SJCRH30 (cell line): ENCODE measurements at regions not wholly inside any gene's neighbourhood (a gene's known extent, or its start where the extent isn't known, plus 50 kb on each side); places are given as distances from the start of the nearest gene placed in this dataset.
A peak's percentile ranks its signal among the peaks of the same experiment; 100 is the strongest.
"Not testable (repeated sequence)": the region's sequence is repeated elsewhere in the genome, so short reads cannot be mapped to it uniquely, and the experiment has no call there.

Source experiments
- DNase-seq, 2 experiments: peaks; one replicate each; pipeline ENCODE4 v3.0.0-alpha.2; 2015 to 2020
- H3K27ac ChIP-seq: fragments of 250-450 bp; sonication (Bioruptor Pico); 2 replicates; pipeline ENCODE4 v1.5.1; 2020; ENCODE audit warnings: mild to moderate bottlenecking, moderate library complexity
- H3K27me3 ChIP-seq: fragments of 250-450 bp; sonication (Bioruptor Pico); 2 replicates; pipeline ENCODE4 v1.5.1; 2020; ENCODE audit warnings: mild to moderate bottlenecking, moderate library complexity
- H3K36me3 ChIP-seq: fragments of 250-450 bp; sonication (Bioruptor Pico); 2 replicates; pipeline ENCODE4 v1.5.1; 2020; ENCODE audit warnings: mild to moderate bottlenecking, moderate library complexity
- H3K4me1 ChIP-seq: fragments of 250-450 bp; sonication (Bioruptor Pico); 2 replicates; pipeline ENCODE4 v1.5.1; 2020; ENCODE audit warnings: mild to moderate bottlenecking, moderate library complexity
- H3K4me3 ChIP-seq: fragments of 250-450 bp; sonication (Bioruptor Pico); 2 replicates; pipeline ENCODE4 v1.5.1; 2020; ENCODE audit warnings: mild to moderate bottlenecking, moderate library complexity
- H3K9me3 ChIP-seq: fragments of 250-450 bp; sonication (Bioruptor Pico); replicated peaks from 2 replicates; pipeline ENCODE4 v1.5.1; 2020; ENCODE audit warnings: mild to moderate bottlenecking, moderate library complexity

DNA sequence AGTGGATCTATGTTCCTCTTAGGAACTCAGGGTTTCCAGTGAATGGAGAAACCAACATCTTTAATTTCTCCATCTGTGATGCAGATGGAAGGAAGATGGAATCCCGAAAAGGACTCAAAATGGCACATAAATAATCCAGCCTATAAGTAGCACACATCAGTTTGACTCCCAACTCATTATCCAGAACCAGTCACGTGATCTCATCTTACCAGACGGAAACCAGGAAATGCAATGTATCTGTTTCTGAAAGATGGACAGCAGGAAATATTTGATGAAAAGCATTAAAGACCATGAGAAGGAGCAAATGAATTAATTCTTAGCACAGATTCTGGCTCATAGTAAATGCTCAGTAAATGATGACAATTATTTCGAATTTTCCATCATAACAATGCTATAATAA lies 443.1 kb upstream of the FMR1 start:
- Histone ChIP-seq H3K4me3 (no peak overlapping the region), H3K36me3 (no peaks in the 10 kb centered on the region), H3K9me3 (no peaks in the 10 kb centered on the region), H3K27me3 (no peaks in the 10 kb centered on the region), H3K4me1 (no peaks in the 10 kb centered on the region), H3K27ac (no peak overlapping the region)
- no peak for DNase-seq

DNA sequence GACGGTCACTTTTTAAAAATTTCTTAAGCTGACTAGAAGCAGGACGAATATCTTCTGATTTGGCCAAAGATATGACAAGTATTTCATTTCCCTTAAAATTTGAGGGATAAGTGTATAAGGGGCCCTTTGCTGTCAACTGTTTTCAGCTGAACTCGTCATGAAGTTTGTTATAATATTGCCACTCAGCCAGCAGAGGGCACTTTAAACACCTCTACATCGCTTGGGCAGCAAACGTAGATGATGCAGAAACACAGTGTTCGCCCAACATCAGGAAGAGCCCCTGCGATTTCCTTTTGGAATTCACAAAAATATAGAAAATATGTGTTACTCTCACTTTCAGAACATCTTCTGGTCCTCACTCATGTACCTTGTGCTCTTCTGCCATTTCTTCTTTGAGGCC lies 435.7 kb upstream of the FMR1 start:
- H3K27ac ChIP-seq = no peak overlapping the region
- no peaks in the 10 kb centered on the region for H3K9me3 ChIP-seq
- no peak overlapping the region for H3K4me3 ChIP-seq
- H3K27me3 ChIP-seq = no peaks in the 10 kb centered on the region
- H3K36me3 ChIP-seq = no peaks in the 10 kb centered on the region
- peak; percentile 4 to 36 for DNase-seq
- no peaks in the 10 kb centered on the region for H3K4me1 ChIP-seq

DNA sequence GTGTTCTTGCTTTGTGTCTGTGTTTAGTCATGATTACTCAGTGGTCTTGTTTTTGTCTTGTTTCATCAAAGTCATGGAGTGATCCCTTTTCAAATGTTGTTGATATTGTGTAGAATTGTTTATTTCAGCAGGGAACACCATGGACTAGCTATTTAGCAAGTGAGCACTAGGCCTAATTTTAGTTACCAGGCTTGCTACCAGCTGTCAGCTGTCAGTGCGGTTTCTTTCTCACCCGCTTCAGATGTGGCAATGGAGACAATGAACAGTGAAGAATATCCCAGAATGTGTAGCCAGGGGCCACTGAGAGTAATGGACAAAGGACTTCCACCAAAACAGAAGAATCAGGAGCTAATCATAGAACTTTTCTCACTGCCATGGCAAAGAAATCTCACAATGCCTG lies 432.8 kb upstream of the FMR1 start:
- Histone ChIP-seq H3K9me3 (no peaks in the 10 kb centered on the region), H3K27ac (no peak overlapping the region), H3K36me3 (no peaks in the 10 kb centered on the region), H3K4me1 (no peaks in the 10 kb centered on the region), H3K27me3 (no peaks in the 10 kb centered on the region), H3K4me3 (no peak overlapping the region)
- peak; percentile 1 to 13 for DNase-seq

DNA sequence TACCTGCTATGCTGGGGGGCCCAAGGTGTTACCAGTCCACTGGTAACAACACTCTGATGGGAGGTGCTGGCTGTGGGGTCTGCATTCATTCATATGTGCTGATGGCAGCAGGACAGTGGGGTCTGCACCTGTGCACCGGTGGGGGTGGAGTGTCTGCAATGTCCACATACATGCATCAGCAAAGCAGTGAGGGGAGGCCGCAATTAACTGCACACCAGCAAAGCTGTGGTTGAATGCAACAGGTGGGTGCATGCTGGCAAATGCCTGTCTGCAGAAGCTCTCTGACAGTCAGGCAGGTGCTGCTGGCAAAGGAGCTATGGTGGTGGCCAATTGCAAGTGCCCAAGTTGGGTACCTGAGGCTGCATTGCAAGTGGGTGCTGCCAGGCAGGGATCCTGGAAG lies 426.5 kb upstream of the FMR1 start:
- Histone ChIP-seq H3K27me3 (no peaks in the 10 kb centered on the region), H3K4me1 (no peaks in the 10 kb centered on the region), H3K27ac (no peak overlapping the region), H3K4me3 (no peak overlapping the region), H3K9me3 (no peaks in the 10 kb centered on the region), H3K36me3 (no peaks in the 10 kb centered on the region)
- DNase-seq = peak in 1 of 2 experiments; percentile 1

DNA sequence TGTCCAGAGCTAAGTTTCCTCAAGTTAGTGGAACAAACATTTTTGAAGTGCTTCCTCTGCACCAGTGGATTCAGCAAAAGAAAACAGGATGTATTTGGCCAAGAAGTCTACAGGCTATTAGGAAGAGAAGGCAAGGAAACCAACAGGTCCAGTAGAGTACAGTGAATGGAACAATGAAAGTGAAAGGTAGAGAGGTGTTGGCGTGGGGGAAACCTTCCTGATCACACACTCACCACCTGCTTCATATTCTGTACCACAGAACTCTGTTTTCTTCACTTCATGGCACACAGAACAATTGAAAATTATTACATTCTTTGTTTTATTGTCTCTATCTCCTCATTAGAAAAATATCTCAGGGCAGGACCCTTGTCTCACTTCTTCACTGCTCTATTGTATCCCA lies 417.4 kb upstream of the FMR1 start:
- H3K9me3 ChIP-seq = no peaks in the 10 kb centered on the region
- no peaks in the 10 kb centered on the region for H3K4me1 ChIP-seq
- no peaks in the 10 kb centered on the region for H3K36me3 ChIP-seq
- no peak for DNase-seq
- no peak overlapping the region for H3K27ac ChIP-seq
- H3K4me3 ChIP-seq = no peak overlapping the region
- no peaks in the 10 kb centered on the region for H3K27me3 ChIP-seq

DNA sequence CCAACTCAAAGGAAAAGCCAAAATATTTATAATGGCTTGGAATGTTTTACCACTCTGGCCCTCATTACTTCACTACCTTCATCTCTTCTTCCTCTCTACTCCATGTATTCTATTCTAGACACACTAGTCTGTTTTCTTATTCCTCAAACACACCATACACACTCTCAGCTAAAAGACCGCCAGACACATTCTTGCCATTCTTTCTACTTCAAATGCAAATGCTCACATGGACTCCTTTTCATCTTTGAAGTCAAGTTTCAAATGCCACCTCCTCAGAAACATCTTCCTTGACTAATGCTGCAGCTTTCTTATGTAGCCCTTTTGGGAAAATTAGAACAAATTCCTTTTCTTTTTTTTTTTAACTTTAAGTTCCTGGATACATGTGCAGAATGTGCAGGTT lies 412.9 kb upstream of the FMR1 start:
- Histone ChIP-seq H3K27ac (no peak overlapping the region), H3K4me1 (no peaks in the 10 kb centered on the region), H3K36me3 (no peaks in the 10 kb centered on the region), H3K9me3 (no peaks in the 10 kb centered on the region), H3K4me3 (no peak overlapping the region), H3K27me3 (no peaks in the 10 kb centered on the region)
- DNase-seq = no peak

DNA sequence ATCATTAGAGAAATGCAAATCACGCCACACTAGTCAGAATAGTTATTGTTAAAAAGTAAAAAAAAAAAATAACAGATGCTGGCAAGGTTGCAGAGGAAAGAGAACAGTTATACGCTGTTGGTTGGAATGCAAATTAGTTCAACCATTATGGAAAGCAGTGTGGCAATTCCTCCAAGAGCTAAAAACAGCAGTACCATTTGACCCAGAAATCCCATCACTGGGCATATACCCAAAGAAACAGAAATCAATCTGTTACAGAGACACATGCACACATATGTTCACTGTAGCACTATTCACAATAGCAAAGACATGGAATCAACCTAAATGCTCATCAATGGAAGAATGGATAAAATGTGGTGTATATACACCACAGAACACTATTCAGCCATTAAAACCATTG lies 388.7 kb upstream of the FMR1 start:
- H3K4me3 ChIP-seq = no peak overlapping the region
- no peaks in the 10 kb centered on the region for H3K27me3 ChIP-seq
- H3K36me3 ChIP-seq = no peaks in the 10 kb centered on the region
- H3K4me1 ChIP-seq = no peaks in the 10 kb centered on the region
- H3K27ac ChIP-seq = no peak overlapping the region
- no peaks in the 10 kb centered on the region for H3K9me3 ChIP-seq
- DNase-seq = no peak

DNA sequence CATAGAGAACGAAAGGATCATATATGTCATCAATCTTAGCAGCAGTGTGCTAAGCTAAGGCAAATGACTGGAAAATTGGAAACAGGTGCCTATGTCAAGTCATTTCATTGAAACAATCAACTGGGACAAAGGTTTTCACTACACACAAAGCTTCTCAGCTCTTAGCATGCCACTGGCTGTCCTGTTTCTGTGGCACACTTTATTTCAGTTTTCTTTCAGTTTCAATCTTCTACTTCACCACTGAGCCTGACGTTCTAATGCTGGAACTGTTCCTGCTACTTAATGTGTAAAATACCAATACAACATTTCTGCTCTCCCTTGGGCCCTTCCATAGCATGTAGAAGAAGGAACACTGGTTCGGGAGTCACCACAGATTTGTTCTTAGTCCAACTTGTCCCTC lies 378.3 kb upstream of the FMR1 start:
- Histone ChIP-seq H3K4me3 (no peak overlapping the region), H3K4me1 (no peaks in the 10 kb centered on the region), H3K36me3 (no peaks in the 10 kb centered on the region), H3K27me3 (no peaks in the 10 kb centered on the region), H3K9me3 (no peaks in the 10 kb centered on the region), H3K27ac (no peak overlapping the region)
- no peak for DNase-seq

DNA sequence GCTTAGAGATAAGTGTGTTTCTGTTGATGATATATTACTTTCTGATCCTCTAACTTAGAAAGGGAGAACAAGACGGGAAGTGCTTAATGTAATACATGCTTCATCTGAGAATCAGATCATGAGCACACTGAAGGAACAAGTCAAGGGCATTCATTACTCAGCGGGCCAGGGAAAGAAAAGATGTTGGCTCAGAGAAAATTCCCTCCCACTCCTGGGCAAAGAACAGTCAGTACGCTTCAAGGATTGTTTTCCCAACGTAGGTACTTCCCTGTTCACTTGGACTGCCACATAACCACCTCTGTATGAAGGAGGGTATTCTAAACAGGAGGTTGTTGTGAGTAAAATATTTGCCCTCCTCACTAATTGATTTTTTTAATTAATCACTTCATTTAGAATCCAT lies 374.5 kb upstream of the FMR1 start:
- Histone ChIP-seq H3K36me3 (no peaks in the 10 kb centered on the region), H3K9me3 (no peaks in the 10 kb centered on the region), H3K4me3 (no peak overlapping the region), H3K4me1 (no peaks in the 10 kb centered on the region), H3K27ac (no peak overlapping the region), H3K27me3 (no peaks in the 10 kb centered on the region)
- DNase-seq = no peak

DNA sequence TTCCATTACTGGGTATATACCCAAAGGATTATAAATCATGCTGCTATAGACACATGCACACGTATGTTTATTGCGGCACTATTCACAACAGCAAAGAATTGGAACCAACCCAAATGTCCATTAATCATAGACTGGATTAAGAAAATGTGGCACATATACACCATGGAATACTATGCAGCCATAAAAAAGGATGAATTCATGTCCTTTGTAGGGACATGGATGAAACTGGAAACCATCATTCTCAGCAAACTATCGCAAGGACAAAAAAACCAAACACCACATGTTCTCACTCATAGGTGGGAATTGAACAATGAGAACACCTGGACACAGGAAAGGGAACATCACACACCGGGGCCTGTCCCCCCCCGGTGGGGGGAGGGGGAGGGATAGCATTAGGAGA lies 363.7 kb upstream of the FMR1 start:
- not testable (repeated sequence) for H3K4me3 ChIP-seq, H3K27me3 ChIP-seq, H3K4me1 ChIP-seq, H3K9me3 ChIP-seq, H3K36me3 ChIP-seq, H3K27ac ChIP-seq, DNase-seq

DNA sequence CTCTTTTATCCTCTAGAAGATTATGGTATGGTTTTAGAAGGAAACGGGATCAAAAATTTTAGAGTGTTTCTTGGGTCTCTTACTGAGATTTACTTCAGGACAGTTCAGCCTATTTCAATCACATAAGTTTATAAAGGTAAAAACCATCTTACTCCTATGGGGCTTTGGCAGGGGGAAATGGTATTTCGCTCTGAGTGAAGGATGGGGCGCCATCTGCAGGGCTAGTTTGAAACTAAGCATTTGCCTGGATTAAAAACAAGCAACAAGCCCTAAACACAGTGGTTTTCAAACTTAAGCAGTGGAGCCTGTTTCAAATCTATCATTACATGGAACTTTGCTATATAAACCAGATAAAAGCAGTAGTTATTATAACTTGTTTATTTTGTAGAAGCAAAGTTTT lies 361.5 kb upstream of the FMR1 start:
- peak; percentile 3 to 43 for DNase-seq
- Histone ChIP-seq H3K4me3 (no peak overlapping the region), H3K9me3 (no peaks in the 10 kb centered on the region), H3K27ac (no peak overlapping the region), H3K4me1 (no peaks in the 10 kb centered on the region), H3K36me3 (no peaks in the 10 kb centered on the region), H3K27me3 (no peaks in the 10 kb centered on the region)

DNA sequence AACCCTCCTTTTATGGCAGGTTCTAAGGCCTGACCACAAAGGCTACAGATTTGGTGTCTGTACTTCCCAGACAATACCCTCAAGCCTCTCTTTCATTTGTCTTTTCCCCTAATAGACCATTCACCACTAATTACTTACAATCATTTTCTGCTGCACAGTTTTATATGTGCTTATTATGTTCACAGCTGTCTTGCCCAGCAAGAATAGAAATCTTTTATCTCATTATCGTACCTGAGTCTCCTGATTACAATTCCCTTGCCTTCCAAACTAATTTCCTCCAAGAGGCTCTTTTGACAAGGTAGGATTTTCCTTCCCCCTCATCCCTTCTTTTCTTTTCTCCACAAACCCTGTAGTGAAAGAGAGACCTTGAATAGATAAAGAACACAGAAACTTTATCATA lies 352.5 kb upstream of the FMR1 start:
- Histone ChIP-seq H3K9me3 (no peaks in the 10 kb centered on the region), H3K27ac (no peak overlapping the region), H3K4me1 (no peaks in the 10 kb centered on the region), H3K4me3 (no peak overlapping the region), H3K27me3 (no peaks in the 10 kb centered on the region), H3K36me3 (no peaks in the 10 kb centered on the region)
- DNase-seq = no peak

DNA sequence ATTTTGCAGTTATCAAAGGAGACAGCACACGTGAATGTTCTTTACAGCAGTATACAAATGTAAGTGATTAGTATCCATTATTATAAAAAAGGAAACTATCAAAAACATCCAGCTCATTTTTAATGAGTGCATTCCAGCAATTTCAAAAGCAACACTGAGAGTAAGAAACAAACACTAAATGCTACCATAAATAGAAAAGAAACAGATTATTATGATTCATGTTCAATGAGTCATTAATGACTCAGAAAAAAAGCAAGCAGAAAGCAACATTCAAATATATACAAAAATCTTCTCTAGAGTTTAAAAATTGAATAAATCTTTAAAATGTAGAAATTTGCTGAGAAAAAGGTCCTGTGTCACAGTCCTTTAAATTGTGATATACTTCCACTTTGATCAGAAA lies 346.5 kb upstream of the FMR1 start:
- H3K9me3 ChIP-seq = no peaks in the 10 kb centered on the region
- H3K4me1 ChIP-seq = no peaks in the 10 kb centered on the region
- no peaks in the 10 kb centered on the region for H3K36me3 ChIP-seq
- no peaks in the 10 kb centered on the region for H3K27me3 ChIP-seq
- no peak overlapping the region for H3K4me3 ChIP-seq
- no peak overlapping the region for H3K27ac ChIP-seq
- no peak for DNase-seq

DNA sequence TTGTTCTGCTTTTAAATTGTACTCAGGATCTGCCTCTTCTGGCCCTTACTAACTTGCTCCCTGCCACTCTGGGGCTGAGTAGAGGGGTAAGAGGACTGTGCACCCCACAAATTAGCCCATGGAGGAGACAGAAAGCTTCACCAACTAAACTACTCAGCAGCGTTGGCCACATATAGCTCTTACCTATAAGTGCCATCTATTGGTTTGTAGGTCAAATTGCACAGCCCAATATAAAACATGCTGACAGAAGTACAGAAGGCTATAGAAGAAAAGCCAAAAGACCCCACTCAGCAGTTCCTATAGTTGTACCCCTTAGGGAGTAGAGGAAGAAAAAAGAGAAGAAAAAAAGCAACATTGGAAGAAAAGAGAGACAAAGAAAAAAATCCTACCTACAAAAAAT lies 341.2 kb upstream of the FMR1 start:
- H3K4me1 ChIP-seq = no peaks in the 10 kb centered on the region
- H3K4me3 ChIP-seq = no peak overlapping the region
- no peaks in the 10 kb centered on the region for H3K36me3 ChIP-seq
- H3K9me3 ChIP-seq = no peaks in the 10 kb centered on the region
- no peak overlapping the region for H3K27ac ChIP-seq
- DNase-seq = no peak
- H3K27me3 ChIP-seq = no peaks in the 10 kb centered on the region

DNA sequence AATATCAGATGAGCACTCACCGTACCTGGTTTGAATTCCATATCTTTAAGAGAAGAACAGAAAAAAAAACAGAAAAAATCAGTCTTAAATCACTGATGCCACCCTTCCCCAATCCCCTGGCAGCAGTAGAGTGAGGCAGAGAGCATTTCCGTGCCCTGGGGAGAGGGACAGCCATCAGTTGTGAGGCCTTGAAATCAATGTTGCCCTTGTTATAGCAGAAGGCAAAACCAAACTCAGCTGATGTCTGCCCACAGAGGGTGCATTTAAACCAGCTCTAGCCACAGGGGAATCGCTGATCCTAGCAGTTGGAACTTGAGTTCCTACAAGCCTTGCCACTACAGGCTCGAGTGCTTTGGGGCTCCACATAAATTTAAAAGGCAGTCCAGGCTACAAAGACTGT lies 338.5 kb upstream of the FMR1 start:
- no peak for DNase-seq
- Histone ChIP-seq H3K9me3 (no peaks in the 10 kb centered on the region), H3K27ac (no peak overlapping the region), H3K4me3 (no peak overlapping the region), H3K36me3 (no peaks in the 10 kb centered on the region), H3K4me1 (no peaks in the 10 kb centered on the region), H3K27me3 (no peaks in the 10 kb centered on the region)

DNA sequence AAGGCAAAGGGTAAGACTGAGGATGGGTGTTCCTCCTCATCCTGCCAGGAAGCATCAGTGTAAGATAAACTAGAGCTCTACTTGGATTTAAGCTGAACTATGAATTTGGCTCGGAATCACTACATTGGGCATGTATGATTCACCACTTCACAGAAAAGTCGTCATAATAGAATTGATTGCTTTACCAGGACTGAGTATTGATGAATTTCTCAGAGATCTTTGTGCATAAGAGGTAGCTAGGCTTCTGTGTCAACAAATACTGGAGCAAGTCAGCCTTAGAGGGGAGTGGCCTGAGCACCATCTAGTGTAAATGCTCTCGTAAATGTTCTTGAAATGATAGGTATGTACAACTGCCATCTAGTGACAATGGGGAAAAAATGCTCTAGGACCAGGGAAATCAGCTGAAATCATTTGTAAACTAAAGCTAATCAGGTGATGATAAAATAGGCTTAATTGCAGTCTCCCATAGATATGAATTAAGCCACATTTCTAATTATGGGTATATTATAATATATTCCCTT lies 309.5 kb upstream of the FMR1 start:
- Histone ChIP-seq H3K9me3 (no peaks in the 10 kb centered on the region), H3K4me1 (no peaks in the 10 kb centered on the region), H3K4me3 (no peak overlapping the region), H3K36me3 (no peaks in the 10 kb centered on the region), H3K27me3 (no peaks in the 10 kb centered on the region), H3K27ac (no peak overlapping the region)
- peak in 1 of 2 experiments; percentile 1 for DNase-seq

DNA sequence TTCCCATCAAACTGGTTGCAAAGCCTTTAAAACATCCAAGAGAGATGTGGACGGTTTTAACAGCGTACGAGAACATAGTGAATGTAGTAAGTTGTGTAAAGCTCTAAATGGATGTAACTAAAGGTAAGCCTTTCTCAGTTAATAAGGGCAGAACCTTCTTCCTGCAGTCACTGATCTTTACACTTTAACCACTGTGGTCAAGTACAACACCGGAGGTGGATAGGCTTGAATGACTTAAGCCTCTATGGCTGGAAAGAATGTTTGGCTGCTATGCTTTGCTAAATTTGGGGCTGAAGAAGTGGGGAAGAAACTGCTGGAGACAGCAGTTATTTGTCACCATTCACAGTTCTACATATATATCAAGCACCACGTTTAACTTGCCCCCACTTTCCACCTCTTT lies 285.1 kb upstream of the FMR1 start:
- Histone ChIP-seq H3K4me3 (no peak overlapping the region), H3K36me3 (no peaks in the 10 kb centered on the region), H3K9me3 (no peaks in the 10 kb centered on the region), H3K27ac (no peak overlapping the region), H3K27me3 (no peaks in the 10 kb centered on the region), H3K4me1 (no peaks in the 10 kb centered on the region)
- no peak for DNase-seq
